ENCODE measurements at regions not wholly inside any gene's neighbourhood (a gene's known extent, or its start where the extent isn't known, plus 50 kb on each side); places are given as distances from the start of the nearest gene placed in this dataset.

DNA sequence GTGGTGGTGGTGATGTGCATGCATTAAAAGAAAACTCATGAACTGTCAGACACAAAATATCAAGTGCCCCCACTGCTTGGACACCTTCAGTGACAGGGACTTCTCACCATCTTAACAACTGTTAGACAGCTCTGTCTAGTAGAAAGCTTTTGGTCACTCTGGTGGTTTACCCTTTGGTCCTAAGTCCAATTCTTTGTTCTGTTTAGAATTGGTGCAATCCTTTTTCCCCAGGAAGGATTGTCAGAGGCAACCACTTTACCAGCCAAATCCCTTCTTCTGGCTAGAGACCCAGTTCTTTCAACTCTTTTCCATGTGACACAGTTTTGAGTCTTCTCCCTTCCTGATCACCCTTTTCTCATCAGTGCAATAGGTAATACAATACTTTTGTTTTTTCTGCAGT, 140.2 kb downstream of the SEC61B start:
- TF ChIP-seq, protein P1, sequence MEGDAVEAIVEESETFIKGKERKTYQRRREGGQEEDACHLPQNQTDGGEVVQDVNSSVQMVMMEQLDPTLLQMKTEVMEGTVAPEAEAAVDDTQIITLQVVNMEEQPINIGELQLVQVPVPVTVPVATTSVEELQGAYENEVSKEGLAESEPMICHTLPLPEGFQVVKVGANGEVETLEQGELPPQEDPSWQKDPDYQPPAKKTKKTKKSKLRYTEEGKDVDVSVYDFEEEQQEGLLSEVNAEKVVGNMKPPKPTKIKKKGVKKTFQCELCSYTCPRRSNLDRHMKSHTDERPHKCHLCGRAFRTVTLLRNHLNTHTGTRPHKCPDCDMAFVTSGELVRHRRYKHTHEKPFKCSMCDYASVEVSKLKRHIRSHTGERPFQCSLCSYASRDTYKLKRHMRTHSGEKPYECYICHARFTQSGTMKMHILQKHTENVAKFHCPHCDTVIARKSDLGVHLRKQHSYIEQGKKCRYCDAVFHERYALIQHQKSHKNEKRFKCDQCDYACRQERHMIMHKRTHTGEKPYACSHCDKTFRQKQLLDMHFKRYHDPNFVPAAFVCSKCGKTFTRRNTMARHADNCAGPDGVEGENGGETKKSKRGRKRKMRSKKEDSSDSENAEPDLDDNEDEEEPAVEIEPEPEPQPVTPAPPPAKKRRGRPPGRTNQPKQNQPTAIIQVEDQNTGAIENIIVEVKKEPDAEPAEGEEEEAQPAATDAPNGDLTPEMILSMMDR (IDR thresholded peaks at IDR 0.05): no peak
- TF ChIP-seq POLR2A (IDR thresholded peaks at IDR 0.05): no peak

Data from thyroid gland (tissue), 4 donors.